ENCODE measurements at regions not wholly inside any gene's neighbourhood (a gene's known extent, or its start where the extent isn't known, plus 50 kb on each side); places are given as distances from the start of the nearest gene placed in this dataset.
A peak's percentile ranks its signal among the peaks of the same experiment; 100 is the strongest.
"Not testable (repeated sequence)": the region's sequence is repeated elsewhere in the genome, so short reads cannot be mapped to it uniquely, and the experiment has no call there.

GRCh38 chr2:131801745-131802350 lies 274.2 kb downstream of the CCDC74A start:
- H3K4me3 ChIP-seq; H3K36me3 ChIP-seq (ENCODE audit: low read depth); H3K4me1 ChIP-seq (ENCODE audit: low read depth); H3K9me3 ChIP-seq; intact Hi-C loops (cut with DNase I, micrococcal nuclease): not testable (repeated sequence)
- peak; percentile 62 for TF ChIP-seq CTCF (IDR thresholded peaks at IDR 0.05)
- DNase-seq (peak; percentile 66 to 90 (median 78)), ATAC-seq (peak; percentile 94)

- peak; percentile 49 for ATAC-seq
- intact Hi-C loops (cut with DNase I, micrococcal nuclease); H3K4me1 ChIP-seq (ENCODE audit: low read depth); H3K4me3 ChIP-seq; H3K9me3 ChIP-seq; H3K36me3 ChIP-seq (ENCODE audit: low read depth): not testable (repeated sequence)
- peak in 2 of 3 donors; percentile 21 to 44 for DNase-seq
These were observed 274.7 kb downstream of the CCDC74A start for GRCh38 chr2:131802351-131802836.

GRCh38 chr2:131803237-131803636 lies 275.5 kb downstream of the CCDC74A start:
- H3K36me3 ChIP-seq (ENCODE audit: low read depth); H3K4me1 ChIP-seq (ENCODE audit: low read depth); ATAC-seq; H3K9me3 ChIP-seq; H3K4me3 ChIP-seq; DNase-seq; intact Hi-C loops (cut with DNase I, micrococcal nuclease): not testable (repeated sequence)

DNA sequence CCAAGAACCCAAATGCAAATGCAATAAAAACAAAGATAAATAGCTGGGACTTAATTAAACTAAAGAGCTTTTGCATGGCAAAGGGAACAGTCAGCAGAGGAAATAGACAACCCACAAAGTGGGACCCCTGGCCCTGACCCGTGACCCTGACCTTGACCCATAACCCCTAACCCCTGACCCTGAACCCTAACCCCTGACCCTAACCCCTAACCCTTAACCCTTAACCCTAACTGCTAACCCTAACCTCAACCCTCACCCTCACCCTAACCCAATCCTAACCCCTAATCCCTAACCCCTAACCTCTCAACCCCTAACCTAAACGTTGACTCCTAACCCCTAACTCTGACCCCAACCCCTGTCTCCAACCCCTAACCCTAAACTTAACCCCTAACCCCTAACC lies 284.9 kb downstream of the CCDC74A start:
- H3K9me3 ChIP-seq; H3K4me1 ChIP-seq (ENCODE audit: low read depth); DNase-seq; ATAC-seq; H3K4me3 ChIP-seq; H3K36me3 ChIP-seq (ENCODE audit: low read depth); intact Hi-C loops (cut with DNase I, micrococcal nuclease): not testable (repeated sequence)

- H3K36me3 ChIP-seq (ENCODE audit: low read depth); H3K4me3 ChIP-seq; ATAC-seq; H3K9me3 ChIP-seq; intact Hi-C loops (cut with DNase I, micrococcal nuclease); DNase-seq; H3K4me1 ChIP-seq (ENCODE audit: low read depth): not testable (repeated sequence)
These were observed 285.7 kb downstream of the CCDC74A start for GRCh38 chr2:131813378-131813777.

DNA sequence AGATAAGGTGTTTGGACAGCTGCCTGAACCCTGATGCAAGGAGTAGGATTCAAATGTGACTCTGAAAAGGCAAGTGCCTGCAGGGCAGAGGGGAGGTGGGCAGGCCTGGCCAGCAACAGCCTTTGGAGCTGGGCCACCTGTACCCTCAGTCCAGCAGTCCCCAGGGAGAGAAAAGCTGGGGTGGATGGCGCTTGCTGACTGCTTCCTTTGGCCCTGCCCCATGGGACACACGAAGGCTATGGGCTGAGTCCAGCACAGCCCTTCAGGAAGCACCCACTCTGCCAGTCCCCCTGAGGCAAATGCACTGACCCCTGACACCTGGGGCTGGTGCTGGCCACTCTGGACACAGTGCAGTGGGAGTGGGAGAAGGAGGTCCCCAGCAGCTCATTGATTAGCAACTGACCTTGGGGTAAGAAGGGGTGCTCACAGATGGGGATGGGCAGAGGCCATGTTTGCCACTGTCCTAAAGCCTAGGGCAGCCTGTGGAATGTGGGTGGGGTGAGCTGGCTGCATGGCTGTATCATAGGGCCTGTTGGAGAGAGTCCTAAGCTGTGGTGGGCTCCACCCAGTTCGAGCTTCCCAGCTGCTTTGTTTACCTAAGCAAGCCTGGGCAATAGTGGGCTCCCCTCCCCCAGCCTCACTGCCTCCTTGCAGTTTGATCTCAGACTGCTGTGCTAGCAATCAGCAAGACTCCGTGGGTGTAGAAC lies 290.7 kb downstream of the CCDC74A start:
- intact Hi-C loops (cut with DNase I, micrococcal nuclease) = not testable (repeated sequence)

DNA sequence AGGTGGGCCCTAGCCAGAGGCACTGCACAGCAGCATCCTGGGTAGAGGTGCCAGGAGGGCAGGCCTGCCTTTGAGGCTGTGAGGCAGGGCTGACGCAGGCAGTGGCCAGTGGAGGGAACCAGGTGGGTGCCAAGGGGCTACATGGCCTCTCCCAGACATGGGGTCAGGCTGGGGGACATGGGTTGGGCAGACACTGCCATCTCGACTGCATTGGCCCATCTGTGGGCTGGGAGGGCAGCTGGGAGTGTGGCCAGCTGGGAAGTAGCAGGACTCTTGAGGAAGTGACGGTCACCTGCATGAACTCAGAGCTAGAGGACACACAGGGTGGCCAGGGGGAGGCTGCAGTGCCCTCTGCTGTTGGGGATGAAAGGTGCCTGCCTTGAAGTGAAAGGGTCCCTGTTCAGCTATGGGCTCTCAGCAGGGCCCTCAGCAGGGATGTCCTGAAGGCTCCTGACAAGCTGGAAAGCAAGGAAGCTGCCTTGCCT lies 294.6 kb downstream of the CCDC74A start:
- intact Hi-C loops (cut with DNase I, micrococcal nuclease); H3K4me1 ChIP-seq (ENCODE audit: low read depth); DNase-seq; H3K4me3 ChIP-seq; ATAC-seq; H3K36me3 ChIP-seq (ENCODE audit: low read depth); H3K9me3 ChIP-seq: not testable (repeated sequence)

More for the DNA sequence above, 290.7 kb downstream of the CCDC74A start:
- H3K36me3 ChIP-seq (ENCODE audit: low read depth); ATAC-seq; H3K9me3 ChIP-seq; DNase-seq; H3K4me3 ChIP-seq; H3K4me1 ChIP-seq (ENCODE audit: low read depth): not testable (repeated sequence)

DNA sequence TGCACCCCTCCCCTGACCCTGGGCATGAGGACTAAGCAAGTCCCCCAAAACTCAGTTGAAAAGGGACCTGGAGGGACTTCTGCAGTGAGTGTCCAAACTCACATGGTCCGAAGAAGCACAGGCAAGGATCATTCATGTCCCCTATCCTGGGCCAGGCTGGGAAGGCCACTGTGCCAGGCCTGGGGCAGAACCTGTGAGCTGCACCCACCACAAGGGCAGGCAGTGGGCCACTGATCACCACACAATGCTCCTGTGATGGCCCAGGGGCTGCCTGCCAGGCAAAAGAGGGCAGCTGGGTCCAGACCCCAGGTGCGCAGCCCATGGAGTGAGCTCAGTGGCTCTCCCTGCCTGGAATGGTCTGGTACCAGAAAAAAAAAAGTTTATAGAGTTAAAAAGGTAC lies 295.4 kb downstream of the CCDC74A start:
- H3K9me3 ChIP-seq = not testable (repeated sequence)

GRCh38 chr2:131824986-131825385 lies 297.3 kb downstream of the CCDC74A start:
- ATAC-seq; DNase-seq; H3K36me3 ChIP-seq (ENCODE audit: low read depth); H3K4me1 ChIP-seq (ENCODE audit: low read depth); intact Hi-C loops (cut with DNase I, micrococcal nuclease); H3K4me3 ChIP-seq; H3K9me3 ChIP-seq: not testable (repeated sequence)

More for the DNA sequence above, 295.4 kb downstream of the CCDC74A start:
- intact Hi-C loops (cut with DNase I, micrococcal nuclease); ATAC-seq; H3K4me1 ChIP-seq (ENCODE audit: low read depth); DNase-seq; H3K4me3 ChIP-seq; H3K36me3 ChIP-seq (ENCODE audit: low read depth): not testable (repeated sequence)
